ENCODE measurements at regions not wholly inside any gene's neighbourhood (a gene's known extent, or its start where the extent isn't known, plus 50 kb on each side); places are given as distances from the start of the nearest gene placed in this dataset.
A peak's percentile ranks its signal among the peaks of the same experiment; 100 is the strongest.

DNA sequence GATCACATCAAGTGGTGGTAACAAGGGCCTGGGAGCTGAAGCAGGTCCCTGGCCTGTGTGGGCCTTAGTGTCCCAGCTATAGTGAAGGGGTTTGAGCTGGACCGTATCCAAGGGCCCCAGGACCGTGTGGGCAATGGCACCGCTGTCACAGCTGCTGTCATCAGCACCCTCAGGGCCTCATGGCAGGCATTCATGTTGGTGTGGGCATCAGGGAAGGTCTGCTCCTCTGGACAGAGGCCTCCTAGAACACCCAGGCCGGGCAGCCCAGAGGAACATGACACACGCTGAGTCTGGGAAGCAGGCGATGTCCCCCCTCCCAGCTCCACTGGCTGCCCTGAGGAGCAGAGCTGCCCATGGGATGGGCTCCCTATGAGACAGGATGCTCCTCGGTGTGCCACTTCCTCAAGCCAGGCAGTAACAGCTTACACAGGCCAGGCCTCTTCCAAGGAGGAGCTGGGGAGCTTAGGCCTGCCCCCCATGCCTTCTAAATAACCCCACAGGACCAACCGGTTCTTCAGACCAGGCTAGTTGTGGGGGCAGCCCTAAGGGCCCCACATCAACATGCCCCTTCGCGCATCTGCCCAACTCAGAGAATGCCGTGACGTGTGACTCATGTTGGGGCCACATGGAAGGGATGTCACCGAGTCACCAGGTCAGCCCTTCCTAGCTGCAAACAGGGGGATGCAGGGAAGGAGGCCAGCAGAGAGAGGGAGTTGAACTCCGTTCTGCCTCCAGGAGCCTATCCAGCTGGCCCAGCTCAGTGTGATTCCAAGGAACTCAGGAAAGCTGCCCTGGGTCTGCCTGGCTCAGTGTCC, 80.4 kb downstream of the PITPNM2 start:
- intact Hi-C loops (cut with DNase I): no loop called here
- H3K4me3 ChIP-seq: no peak overlapping the region
- H3K9me3 ChIP-seq: no peaks in the 10 kb centered on the region
- H3K27ac ChIP-seq: peak overlapping the region; percentile 57 to 90 (median 79)
- DNase-seq (no peak), ATAC-seq (peak in 5 of 8 donors; percentile 1 to 23 (median 4))
- H3K27me3 ChIP-seq: no peaks in the 10 kb centered on the region
- TF ChIP-seq, protein P1, sequence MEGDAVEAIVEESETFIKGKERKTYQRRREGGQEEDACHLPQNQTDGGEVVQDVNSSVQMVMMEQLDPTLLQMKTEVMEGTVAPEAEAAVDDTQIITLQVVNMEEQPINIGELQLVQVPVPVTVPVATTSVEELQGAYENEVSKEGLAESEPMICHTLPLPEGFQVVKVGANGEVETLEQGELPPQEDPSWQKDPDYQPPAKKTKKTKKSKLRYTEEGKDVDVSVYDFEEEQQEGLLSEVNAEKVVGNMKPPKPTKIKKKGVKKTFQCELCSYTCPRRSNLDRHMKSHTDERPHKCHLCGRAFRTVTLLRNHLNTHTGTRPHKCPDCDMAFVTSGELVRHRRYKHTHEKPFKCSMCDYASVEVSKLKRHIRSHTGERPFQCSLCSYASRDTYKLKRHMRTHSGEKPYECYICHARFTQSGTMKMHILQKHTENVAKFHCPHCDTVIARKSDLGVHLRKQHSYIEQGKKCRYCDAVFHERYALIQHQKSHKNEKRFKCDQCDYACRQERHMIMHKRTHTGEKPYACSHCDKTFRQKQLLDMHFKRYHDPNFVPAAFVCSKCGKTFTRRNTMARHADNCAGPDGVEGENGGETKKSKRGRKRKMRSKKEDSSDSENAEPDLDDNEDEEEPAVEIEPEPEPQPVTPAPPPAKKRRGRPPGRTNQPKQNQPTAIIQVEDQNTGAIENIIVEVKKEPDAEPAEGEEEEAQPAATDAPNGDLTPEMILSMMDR (IDR thresholded peaks at IDR 0.05): no peak
- H3K4me1 ChIP-seq: peaks cover 35 to 92% (median 76%) of the 10 kb centered on the region in 9 donors
- 60 to 73% methylated on average over 14 of the region's 14 CpGs for WGBS, 2 donors
- H3K36me3 ChIP-seq: no peaks in the 10 kb centered on the region

DNA sequence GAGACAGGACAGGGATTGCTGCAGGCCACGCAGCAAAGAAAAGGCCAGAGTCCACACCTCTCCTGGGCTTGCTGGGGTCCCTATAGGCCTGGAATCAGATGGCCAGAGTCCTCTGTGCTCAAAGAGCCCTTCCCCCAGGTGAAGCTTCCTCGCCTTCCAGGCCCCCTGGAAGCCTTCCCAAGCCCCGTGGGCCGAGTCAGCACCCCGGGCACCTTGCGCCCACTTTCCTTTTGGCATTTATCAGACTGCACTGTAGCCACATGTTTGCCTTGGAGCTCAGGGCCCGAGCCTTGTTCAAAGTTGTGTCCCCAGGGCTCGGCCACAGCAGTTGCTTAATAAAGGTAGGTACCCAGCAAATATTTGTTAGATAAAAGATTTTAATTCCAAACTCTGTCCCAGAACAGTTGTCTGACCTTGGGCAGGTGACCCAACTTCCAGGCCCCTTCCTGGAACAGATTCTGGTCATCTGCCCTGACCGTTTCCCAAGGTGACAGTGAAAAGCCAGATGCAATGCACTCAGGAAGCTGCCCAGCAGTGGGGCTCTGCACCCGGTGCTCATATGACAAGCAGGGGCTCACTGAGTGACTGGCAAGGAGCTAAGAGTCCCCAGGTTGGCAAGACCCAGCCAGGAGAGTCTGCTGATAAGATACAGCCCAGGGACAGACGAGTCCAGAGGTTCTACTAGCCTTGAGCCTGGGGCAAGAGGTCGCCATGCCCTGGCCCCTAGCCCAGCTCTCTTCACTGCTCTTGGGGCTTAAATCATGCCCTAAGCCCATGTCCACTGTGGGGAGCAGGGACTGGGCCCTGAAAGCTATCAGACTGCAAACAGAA, 81.2 kb downstream of the PITPNM2 start:
- ATAC-seq (peak in 3 of 8 donors; percentile 3 to 19 (median 7)), DNase-seq (no peak)
- H3K27ac ChIP-seq: peak overlapping the region; percentile 57 to 90 (median 79)
- H3K27me3 ChIP-seq: no peaks in the 10 kb centered on the region
- TF ChIP-seq, protein P1 (IDR thresholded peaks at IDR 0.05): no peak
- WGBS, 2 donors: 47 to 57% methylated on average over 12 of the region's 12 CpGs
- no peaks in the 10 kb centered on the region for H3K9me3 ChIP-seq
- no peak overlapping the region for H3K4me3 ChIP-seq
- peaks cover 42 to 92% (median 76%) of the 10 kb centered on the region in 9 donors for H3K4me1 ChIP-seq
- no peaks in the 10 kb centered on the region for H3K36me3 ChIP-seq
- intact Hi-C loops (cut with DNase I): loop anchor here in 1 of 10 donors (10.0 kb wide), 1 partner anchor 75 kb away; no protein-coding TSS in a partner anchor

DNA sequence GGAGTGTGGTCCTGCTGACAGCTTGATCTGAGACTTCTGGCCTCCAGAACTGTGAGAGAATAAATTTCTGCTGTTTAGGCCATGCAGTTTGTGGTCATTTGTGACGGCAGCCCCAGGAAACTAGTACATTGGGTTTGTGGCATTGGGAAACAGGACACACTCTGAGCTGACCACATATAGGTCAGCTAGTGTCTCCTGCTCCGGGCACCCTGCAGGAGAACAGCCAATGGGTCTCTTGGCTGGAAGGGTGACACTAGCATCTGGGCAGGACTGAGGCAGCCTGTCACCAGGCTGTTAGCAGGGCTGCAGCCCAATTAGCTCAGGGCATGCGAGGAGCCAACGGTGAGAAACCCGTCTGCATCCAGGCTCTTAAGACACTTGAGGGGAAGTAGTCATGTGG, 83.2 kb downstream of the PITPNM2 start:
- WGBS, 2 donors: 51 to 64% methylated on average over 5 of the region's 5 CpGs
- ATAC-seq: no peak
- peak in 1 of 2 donors; percentile 39 for DNase-seq

DNA sequence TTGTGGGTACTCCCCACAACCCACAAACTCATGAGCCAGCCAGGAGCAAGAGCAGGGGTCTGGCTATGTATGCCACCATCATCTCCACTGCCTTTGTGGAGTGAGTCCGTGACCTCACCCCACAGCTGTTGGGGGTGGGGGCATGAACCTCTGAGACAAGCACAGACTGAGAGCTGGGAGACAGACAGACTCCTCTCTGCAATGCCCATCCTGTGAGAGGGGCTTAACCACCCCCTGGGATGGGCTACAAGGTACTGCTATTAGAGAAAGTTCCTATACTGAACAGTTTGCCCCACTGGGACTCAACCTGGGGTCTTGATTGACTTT, 84.5 kb downstream of the PITPNM2 start:
- Histone ChIP-seq H3K9me3 (no peaks in the 10 kb centered on the region), H3K27ac (peak overlapping the region in 9 of 10 donors; percentile 20 to 97 (median 91)), H3K36me3 (no peaks in the 10 kb centered on the region), H3K27me3 (no peaks in the 10 kb centered on the region), H3K4me1 (peaks cover 61 to 95% (median 86%) of the 10 kb centered on the region in 9 donors), H3K4me3 (no peak overlapping the region)
- 75 to 100% methylated on average over 1 of the region's 1 CpG for WGBS, 2 donors
- TF ChIP-seq, protein P1 (IDR thresholded peaks at IDR 0.05): no peak
- intact Hi-C loops (cut with DNase I): loop anchor here in 1 of 10 donors (10.0 kb wide), 1 partner anchor 78 kb away; no protein-coding TSS in a partner anchor
- DNase-seq (no peak), ATAC-seq (no peak)

More for the DNA sequence above, 83.2 kb downstream of the PITPNM2 start:
- Histone ChIP-seq H3K9me3 (no peaks in the 10 kb centered on the region), H3K4me1 (peaks cover 58 to 95% (median 84%) of the 10 kb centered on the region in 9 donors), H3K27me3 (no peaks in the 10 kb centered on the region), H3K4me3 (no peak overlapping the region), H3K27ac (peak overlapping the region in 6 of 10 donors; percentile 9 to 90 (median 67)), H3K36me3 (no peaks in the 10 kb centered on the region)
- intact Hi-C loops (cut with DNase I): loop anchor here in 1 of 10 donors (10.0 kb wide), 1 partner anchor 77 kb away; no protein-coding TSS in a partner anchor
- TF ChIP-seq, protein P1 (IDR thresholded peaks at IDR 0.05): no peak

Data from heart right ventricle (tissue), 16 donors.